BLaER1 treated with 17β-estradiol and CSF1 and Interleukin-3, amounts not matched to agents 10 nM and 100 nM (cell line): ENCODE measurements at regions not wholly inside any gene's neighbourhood (a gene's known extent, or its start where the extent isn't known, plus 50 kb on each side); places are given as distances from the start of the nearest gene placed in this dataset.

Source experiments
- H3K27ac ChIP-seq, 11 experiments: shearing (Covaris generic); formaldehyde crosslinking; 2 replicates each; pipeline ENCODE4 v1.8.1; 2022
- H3K27me3 ChIP-seq, 11 experiments: shearing (Covaris generic); formaldehyde crosslinking; 2 replicates each; pipeline ENCODE4 v1.8.1; 2022
- H3K36me3 ChIP-seq, 11 experiments: shearing (Covaris generic); formaldehyde crosslinking; 2 replicates each; pipeline ENCODE4 v1.8.1; 2022
- H3K4me1 ChIP-seq, 10 experiments: shearing (Covaris generic); formaldehyde crosslinking; 2 replicates each; pipeline ENCODE4 v1.8.1; 2022
- H3K4me2 ChIP-seq, 11 experiments: shearing (Covaris generic); formaldehyde crosslinking; 2 replicates each; pipeline ENCODE4 v1.8.1; 2022
- H3K4me3 ChIP-seq, 10 experiments: shearing (Covaris generic); formaldehyde crosslinking; 2 replicates each; pipeline ENCODE4 v1.8.1; 2022
- H3K9ac ChIP-seq, 11 experiments: shearing (Covaris generic); formaldehyde crosslinking; 2 replicates each; pipeline ENCODE4 v1.8.1; 2022
- H3K9me3 ChIP-seq, 11 experiments: shearing (Covaris generic); formaldehyde crosslinking; replicated peaks in 1 of 11; 2 replicates each; pipeline ENCODE4 v1.8.1; 2022
- H4K20me1 ChIP-seq, 11 experiments: shearing (Covaris generic); formaldehyde crosslinking; 2 replicates each; pipeline ENCODE4 v1.8.1; 2022
- Cebpa-rat ChIP-seq, 11 experiments: shearing (Covaris generic); IDR thresholded peaks; 2 replicates each; pipeline ENCODE4 v1.8.1; 2022

DNA sequence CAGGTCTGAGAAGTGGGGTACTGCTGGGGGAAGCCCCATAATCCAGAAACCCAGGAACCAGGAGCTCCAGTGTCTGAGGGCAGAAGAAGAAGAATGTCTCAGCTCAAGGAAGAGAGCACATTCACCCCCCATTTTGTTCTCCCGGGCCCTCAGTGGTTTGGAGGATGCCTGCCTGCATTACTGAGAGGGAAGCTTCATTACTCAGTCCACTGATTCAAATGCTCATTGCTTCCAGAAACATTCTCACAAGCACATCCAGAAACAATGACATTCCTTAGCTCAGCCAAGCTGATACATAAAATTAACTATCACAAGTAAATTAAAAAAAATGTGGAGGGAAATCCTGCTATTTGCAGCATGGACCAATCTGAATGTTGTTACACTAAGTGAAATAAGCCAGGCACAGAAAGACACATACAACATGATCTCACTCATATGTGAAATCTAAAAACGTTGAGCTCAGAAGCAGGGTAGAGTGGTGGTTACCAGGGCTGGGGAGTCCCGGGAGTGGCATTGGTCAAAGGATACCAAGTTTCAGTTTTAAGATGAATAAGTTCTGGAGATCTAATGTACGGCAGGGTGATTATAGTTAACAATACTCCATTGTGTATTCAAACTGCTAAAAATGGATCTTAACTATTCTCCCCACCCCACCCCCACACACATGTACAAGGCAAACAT, 459.3 kb downstream of the GALR1 start:
- H3K9me3 ChIP-seq = peaks cover 0 to 6% (median 0%) of the 10 kb centered on the region in 11 experiments; a peak in 3 of 22 replicates
- TF ChIP-seq Cebpa-rat (IDR thresholded peaks at IDR 0.05) = no peak
- H3K27ac ChIP-seq = no peak overlapping the region
- H3K27me3 ChIP-seq = no peaks in the 10 kb centered on the region
- no peaks in the 10 kb centered on the region for H3K36me3 ChIP-seq
- no peaks in the 10 kb centered on the region for H4K20me1 ChIP-seq
- H3K4me1 ChIP-seq = peaks cover 0 to 6% (median 0%) of the 10 kb centered on the region in 10 experiments; a peak in 1 of 20 replicates
- no peak overlapping the region for H3K4me3 ChIP-seq
- no peak overlapping the region for H3K9ac ChIP-seq
- H3K4me2 ChIP-seq = no peak overlapping the region

DNA sequence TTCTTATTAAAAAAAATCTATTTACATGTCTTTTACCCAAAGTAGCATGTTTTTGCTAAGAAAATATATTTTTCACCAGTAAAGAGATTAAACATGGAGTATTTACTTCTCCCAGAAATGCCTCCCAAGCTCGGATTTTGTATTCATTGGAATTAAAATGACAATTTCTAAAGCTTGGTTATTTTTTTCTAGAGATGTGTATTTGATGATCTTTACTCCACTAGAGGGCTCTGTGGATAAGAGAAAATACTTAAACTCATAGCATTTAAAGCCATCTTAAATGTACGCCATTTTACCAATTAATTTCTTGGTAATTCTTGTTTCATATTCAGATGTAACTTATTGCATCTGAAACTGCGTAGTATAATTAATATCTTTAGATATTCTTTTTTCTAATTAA, 461.4 kb downstream of the GALR1 start:
- Histone ChIP-seq H3K4me3 (no peak overlapping the region), H3K4me1 (peaks cover 0 to 6% (median 0%) of the 10 kb centered on the region in 10 experiments; a peak in 1 of 20 replicates), H3K36me3 (no peaks in the 10 kb centered on the region), H3K9me3 (peaks cover 0 to 6% (median 0%) of the 10 kb centered on the region in 11 experiments; a peak in 3 of 22 replicates), H3K27ac (no peak overlapping the region), H3K4me2 (no peak overlapping the region), H3K9ac (no peak overlapping the region), H3K27me3 (no peaks in the 10 kb centered on the region), H4K20me1 (no peaks in the 10 kb centered on the region)
- no peak for TF ChIP-seq Cebpa-rat (IDR thresholded peaks at IDR 0.05)

DNA sequence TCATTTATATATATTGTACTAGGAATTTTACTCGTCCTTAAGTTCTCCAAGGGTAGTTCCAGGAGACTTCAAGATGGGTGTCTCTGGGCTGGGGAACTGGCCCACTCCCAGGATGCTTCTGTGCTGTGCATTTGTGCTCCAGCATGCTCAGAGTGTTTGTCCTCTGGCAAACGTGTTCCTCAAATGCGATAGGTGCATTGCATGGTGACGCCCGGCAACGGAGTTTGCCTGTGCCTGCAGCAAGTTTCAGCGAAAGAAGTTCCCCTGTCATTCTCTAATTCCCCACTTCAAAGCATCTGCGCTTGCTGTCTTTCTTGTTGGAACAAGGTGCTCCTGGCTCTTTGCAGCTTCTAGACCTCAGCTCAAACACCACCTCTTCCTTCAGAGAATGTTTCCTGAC, 465.1 kb downstream of the GALR1 start:
- no peak overlapping the region for H3K27ac ChIP-seq
- no peak for TF ChIP-seq Cebpa-rat (IDR thresholded peaks at IDR 0.05)
- no peaks in the 10 kb centered on the region for H3K27me3 ChIP-seq
- no peak overlapping the region for H3K4me3 ChIP-seq
- H3K9me3 ChIP-seq = no peaks in the 10 kb centered on the region
- no peaks in the 10 kb centered on the region for H3K4me1 ChIP-seq
- H3K4me2 ChIP-seq = no peak overlapping the region
- H3K36me3 ChIP-seq = no peaks in the 10 kb centered on the region
- H4K20me1 ChIP-seq = no peaks in the 10 kb centered on the region
- no peak overlapping the region for H3K9ac ChIP-seq

DNA sequence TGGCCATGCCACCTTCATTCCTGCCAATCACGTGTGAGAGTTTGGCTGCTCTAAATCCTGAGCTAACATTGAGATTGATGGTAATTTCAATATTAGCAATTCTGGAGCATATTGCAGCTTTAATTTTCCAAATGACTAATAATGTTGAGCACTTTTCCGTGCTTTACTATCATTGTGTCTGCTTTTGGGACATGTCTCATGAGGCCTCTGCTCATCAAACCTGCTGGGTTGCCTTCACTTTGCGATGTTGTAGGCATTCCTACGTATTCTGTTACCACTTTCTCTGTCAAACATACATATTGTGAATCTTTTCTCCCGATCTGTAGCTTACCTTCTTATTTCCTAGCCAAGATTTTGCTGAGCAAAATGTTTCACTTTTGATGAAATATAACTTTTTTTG, 466.6 kb downstream of the GALR1 start:
- Histone ChIP-seq H3K36me3 (no peaks in the 10 kb centered on the region), H4K20me1 (no peaks in the 10 kb centered on the region), H3K9me3 (no peaks in the 10 kb centered on the region), H3K27ac (no peak overlapping the region), H3K27me3 (no peaks in the 10 kb centered on the region), H3K4me1 (no peaks in the 10 kb centered on the region), H3K4me2 (no peak overlapping the region), H3K4me3 (no peak overlapping the region), H3K9ac (no peak overlapping the region)
- no peak for TF ChIP-seq Cebpa-rat (IDR thresholded peaks at IDR 0.05)

DNA sequence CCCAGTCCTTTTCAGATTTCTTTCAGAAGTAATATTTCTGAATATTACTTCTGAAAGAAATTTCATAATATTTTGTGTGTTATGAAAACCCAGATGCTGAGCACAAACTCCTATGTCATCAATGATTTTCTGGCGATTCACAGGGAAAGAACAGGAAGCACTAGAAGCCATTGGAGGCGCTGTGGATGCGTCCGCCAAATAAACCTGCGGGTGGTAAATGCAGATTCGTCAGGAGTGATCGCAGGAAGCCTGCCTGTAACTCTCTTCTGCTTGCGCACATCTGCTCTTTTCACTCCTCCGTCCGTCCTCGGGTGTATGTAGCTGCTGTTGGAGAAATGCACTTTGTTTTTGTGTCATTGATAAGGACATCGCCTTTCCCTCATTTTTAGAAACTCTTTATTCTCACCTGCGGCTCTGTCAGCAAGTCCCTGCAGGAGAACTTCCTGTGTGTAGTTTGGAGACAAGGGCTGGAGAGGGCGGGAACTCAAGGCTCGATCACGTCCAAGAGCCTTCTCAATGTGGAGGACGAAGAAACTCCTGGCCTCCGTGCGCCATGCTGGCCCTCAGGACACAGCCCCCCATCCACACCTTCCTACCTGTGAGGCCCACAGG, 483.8 kb downstream of the GALR1 start:
- no peak overlapping the region for H3K4me2 ChIP-seq
- no peak for TF ChIP-seq Cebpa-rat (IDR thresholded peaks at IDR 0.05)
- no peak overlapping the region for H3K27ac ChIP-seq
- H3K36me3 ChIP-seq = no peaks in the 10 kb centered on the region
- H3K4me1 ChIP-seq = peaks cover 0 to 7% (median 5%) of the 10 kb centered on the region in 10 experiments; a peak in 6 of 20 replicates
- no peaks in the 10 kb centered on the region for H3K27me3 ChIP-seq
- H3K9ac ChIP-seq = no peak overlapping the region
- H3K9me3 ChIP-seq = no peaks in the 10 kb centered on the region
- H4K20me1 ChIP-seq = no peaks in the 10 kb centered on the region
- no peak overlapping the region for H3K4me3 ChIP-seq

DNA sequence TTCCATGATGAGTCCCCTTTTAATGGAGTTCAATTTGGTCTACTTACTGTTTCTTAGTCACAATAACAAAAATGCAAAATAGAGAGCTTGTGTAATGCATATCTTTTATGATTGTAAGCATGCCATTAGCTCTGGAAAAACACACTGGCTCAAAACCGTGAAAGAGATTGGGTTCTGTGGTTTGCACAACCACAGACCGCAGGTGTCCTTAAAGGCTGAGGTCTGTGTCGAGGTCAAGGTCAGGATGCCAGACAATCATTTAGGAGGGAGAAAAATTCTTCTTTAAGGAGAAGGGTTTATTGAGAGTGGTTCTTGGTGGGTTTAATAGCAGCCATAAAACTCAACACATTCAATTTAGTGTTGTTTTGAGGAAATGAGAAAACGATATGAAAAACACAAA, 487.2 kb downstream of the GALR1 start:
- Histone ChIP-seq H4K20me1 (no peaks in the 10 kb centered on the region), H3K9me3 (no peaks in the 10 kb centered on the region), H3K27ac (no peak overlapping the region), H3K4me1 (peaks cover 0 to 7% (median 5%) of the 10 kb centered on the region in 10 experiments; a peak in 6 of 20 replicates), H3K36me3 (no peaks in the 10 kb centered on the region), H3K9ac (no peak overlapping the region), H3K27me3 (no peaks in the 10 kb centered on the region), H3K4me3 (no peak overlapping the region), H3K4me2 (peak overlapping the region in 4 of 11 experiments; percentile 8 to 28 (median 18); a peak in 1 of 22 replicates)
- no peak for TF ChIP-seq Cebpa-rat (IDR thresholded peaks at IDR 0.05)

DNA sequence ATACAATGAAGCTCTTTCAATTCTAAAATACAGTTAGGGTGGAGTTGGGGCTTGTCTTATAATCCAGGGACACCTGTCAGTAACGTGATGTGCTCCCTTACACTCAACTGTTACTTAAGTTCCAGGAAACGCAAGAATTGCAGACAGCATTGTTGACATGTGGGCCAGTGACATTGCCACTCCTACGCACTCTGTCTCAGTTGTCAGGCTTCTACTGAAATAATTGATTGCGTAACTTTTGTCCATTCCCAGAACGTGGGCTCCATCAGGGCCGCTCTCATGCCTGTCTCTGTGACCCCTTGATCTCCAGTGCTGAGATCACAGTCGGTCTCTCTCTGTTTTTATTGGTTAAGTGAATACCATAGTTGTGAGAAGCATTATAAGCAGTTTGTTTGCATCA, 487.8 kb downstream of the GALR1 start:
- H4K20me1 ChIP-seq = no peaks in the 10 kb centered on the region
- no peaks in the 10 kb centered on the region for H3K9me3 ChIP-seq
- H3K4me2 ChIP-seq = no peak overlapping the region; a peak in 1 of 22 replicates
- no peak overlapping the region for H3K4me3 ChIP-seq
- no peaks in the 10 kb centered on the region for H3K27me3 ChIP-seq
- no peaks in the 10 kb centered on the region for H3K36me3 ChIP-seq
- no peak overlapping the region for H3K9ac ChIP-seq
- H3K4me1 ChIP-seq = peaks cover 0 to 7% (median 5%) of the 10 kb centered on the region in 10 experiments; a peak in 6 of 20 replicates
- H3K27ac ChIP-seq = no peak overlapping the region
- peak in 10 of 11 experiments; percentile 35 to 97 (median 79); a peak in 17 of 22 replicates for TF ChIP-seq Cebpa-rat (IDR thresholded peaks at IDR 0.05)

DNA sequence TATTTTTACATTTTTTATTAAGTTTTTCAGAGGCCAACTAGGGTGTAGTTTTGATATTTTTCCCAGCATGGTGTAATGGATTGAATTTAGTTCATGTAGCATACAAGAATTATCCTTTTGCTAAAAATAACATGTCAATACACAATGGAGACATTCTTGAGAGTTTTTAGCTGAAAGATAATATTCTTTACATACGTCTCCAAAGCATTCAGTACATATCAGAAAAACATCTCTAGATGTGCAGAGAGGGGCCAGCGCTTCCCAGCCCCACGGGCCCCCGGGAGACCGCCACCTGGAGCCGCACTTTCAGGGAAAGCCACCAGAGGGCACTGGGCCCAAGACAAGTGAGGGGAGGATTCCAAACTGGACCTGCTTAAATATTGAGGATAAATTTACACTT, 499.4 kb downstream of the GALR1 start:
- Histone ChIP-seq H3K27ac (no peak overlapping the region), H3K4me1 (no peaks in the 10 kb centered on the region), H4K20me1 (no peaks in the 10 kb centered on the region), H3K9me3 (no peaks in the 10 kb centered on the region; a peak in 2 of 22 replicates), H3K4me2 (no peak overlapping the region), H3K36me3 (no peaks in the 10 kb centered on the region), H3K27me3 (no peaks in the 10 kb centered on the region), H3K4me3 (no peak overlapping the region), H3K9ac (no peak overlapping the region)
- no peak for TF ChIP-seq Cebpa-rat (IDR thresholded peaks at IDR 0.05)

DNA sequence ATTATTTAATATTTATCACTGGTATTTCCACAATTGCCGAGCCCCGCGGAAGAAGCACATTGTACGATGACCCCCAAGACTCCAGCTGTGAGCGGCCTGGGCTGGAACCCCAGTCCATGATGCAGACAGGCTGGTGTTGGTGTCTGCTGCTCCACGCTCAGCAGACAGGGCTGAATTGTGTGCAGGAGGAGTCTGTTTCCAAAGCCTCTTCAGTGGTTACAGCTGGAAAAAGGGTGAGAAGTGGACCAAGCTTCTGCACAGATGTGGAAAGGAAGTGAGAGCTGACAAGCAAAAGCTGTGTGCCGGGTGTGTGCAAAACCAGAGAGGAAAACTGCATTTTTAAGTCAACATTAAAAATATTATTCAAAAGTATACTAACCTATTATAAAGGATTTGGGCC, 500.4 kb downstream of the GALR1 start:
- Histone ChIP-seq H3K27ac (no peak overlapping the region), H4K20me1 (no peaks in the 10 kb centered on the region), H3K9ac (no peak overlapping the region), H3K36me3 (no peaks in the 10 kb centered on the region), H3K9me3 (no peaks in the 10 kb centered on the region; a peak in 2 of 22 replicates), H3K27me3 (no peaks in the 10 kb centered on the region), H3K4me3 (no peak overlapping the region), H3K4me2 (no peak overlapping the region), H3K4me1 (no peaks in the 10 kb centered on the region)
- TF ChIP-seq Cebpa-rat (IDR thresholded peaks at IDR 0.05) = no peak
